PC-9 (cell line): ENCODE measurements at regions not wholly inside any gene's neighbourhood (a gene's known extent, or its start where the extent isn't known, plus 50 kb on each side); places are given as distances from the start of the nearest gene placed in this dataset.

Experiments used
- EZH2 ChIP-seq: fragments of 200-600 bp; sonication (generic); IDR thresholded peaks from 2 replicates; pipeline ENCODE4 v1.8.0; 2017; ENCODE audit warnings: antibody characterized with exemption, low read depth
- TF ChIP-seq, protein P1 (sequence below): fragments of 200-600 bp; sonication (generic); conservative IDR thresholded peaks from 2 replicates; pipeline ENCODE4 v1.6.1; 2017; ENCODE audit warnings: mixed run types, antibody characterized with exemption, mild to moderate bottlenecking, moderate library complexity

DNA sequence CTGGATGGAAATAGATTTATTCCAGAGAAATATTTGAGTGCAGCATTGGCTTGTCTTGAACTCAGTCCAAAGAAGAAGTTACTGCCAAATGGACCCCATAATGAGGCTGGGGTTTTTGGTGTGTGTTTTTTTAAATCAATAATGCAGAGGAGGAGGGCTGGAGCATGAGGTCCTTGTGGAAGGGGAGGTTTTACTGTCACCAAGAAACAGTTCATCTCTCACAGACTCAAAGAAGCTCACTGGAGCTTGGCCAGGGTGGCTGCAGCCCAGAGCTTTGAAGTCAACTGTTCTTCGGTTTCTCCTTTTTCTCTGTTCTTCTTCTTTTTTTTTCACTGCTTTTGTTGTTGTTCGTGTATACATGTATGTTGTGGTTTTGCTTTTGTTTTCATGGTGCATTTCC lies 377.7 kb downstream of the FBXW7 start:
- TF ChIP-seq, protein P1, sequence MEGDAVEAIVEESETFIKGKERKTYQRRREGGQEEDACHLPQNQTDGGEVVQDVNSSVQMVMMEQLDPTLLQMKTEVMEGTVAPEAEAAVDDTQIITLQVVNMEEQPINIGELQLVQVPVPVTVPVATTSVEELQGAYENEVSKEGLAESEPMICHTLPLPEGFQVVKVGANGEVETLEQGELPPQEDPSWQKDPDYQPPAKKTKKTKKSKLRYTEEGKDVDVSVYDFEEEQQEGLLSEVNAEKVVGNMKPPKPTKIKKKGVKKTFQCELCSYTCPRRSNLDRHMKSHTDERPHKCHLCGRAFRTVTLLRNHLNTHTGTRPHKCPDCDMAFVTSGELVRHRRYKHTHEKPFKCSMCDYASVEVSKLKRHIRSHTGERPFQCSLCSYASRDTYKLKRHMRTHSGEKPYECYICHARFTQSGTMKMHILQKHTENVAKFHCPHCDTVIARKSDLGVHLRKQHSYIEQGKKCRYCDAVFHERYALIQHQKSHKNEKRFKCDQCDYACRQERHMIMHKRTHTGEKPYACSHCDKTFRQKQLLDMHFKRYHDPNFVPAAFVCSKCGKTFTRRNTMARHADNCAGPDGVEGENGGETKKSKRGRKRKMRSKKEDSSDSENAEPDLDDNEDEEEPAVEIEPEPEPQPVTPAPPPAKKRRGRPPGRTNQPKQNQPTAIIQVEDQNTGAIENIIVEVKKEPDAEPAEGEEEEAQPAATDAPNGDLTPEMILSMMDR = no peak
- no peak for TF ChIP-seq EZH2
